GM12892 (cell line): ENCODE measurements at regions not wholly inside any gene's neighbourhood (a gene's known extent, or its start where the extent isn't known, plus 50 kb on each side); places are given as distances from the start of the nearest gene placed in this dataset.

Experiments used
- DNase-seq: peaks from one replicate; pipeline ENCODE4 v3.0.0; 2011; ENCODE audit not compliant: insufficient read length
- FAIRE-seq: peaks from 2 replicates; lab custom pipeline; 2011; peaks lifted over from hg19 to GRCh38; lab: Jason Lieb, UNC
- POLR2A ChIP-seq: IDR thresholded peaks from 2 replicates; pipeline ENCODE4 v1.6.1; 2011; ENCODE audit warnings: low read depth, low read length, control low read depth
- POLR2AphosphoS5 ChIP-seq: IDR thresholded peaks from 2 replicates; pipeline ENCODE4 v1.6.1; 2011; ENCODE audit warnings: low read depth, low read length, control low read depth
- TAF1 ChIP-seq: IDR thresholded peaks from 2 replicates; pipeline ENCODE4 v1.6.1; 2011; ENCODE audit warnings: low read depth, mild to moderate bottlenecking, control low read depth, low read length, borderline replicate concordance

GRCh38 chr2:239508261-239508660, 107.4 kb upstream of the HDAC4 start:
- TF ChIP-seq TAF1 = no peak
- TF ChIP-seq POLR2AphosphoS5 = no peak
- no peak for TF ChIP-seq POLR2A
- FAIRE-seq = no peak

GRCh38 chr2:239507576-239508258, 106.9 kb upstream of the HDAC4 start:
- no peak for TF ChIP-seq TAF1
- no peak for TF ChIP-seq POLR2A
- TF ChIP-seq POLR2AphosphoS5 = no peak
- no peak for FAIRE-seq
- DNase-seq = no peak

More at GRCh38 chr2:239508261-239508660, 107.4 kb upstream of the HDAC4 start:
- DNase-seq = no peak

GRCh38 chr2:239506961-239507360, 106.1 kb upstream of the HDAC4 start:
- DNase-seq (no peak), FAIRE-seq (no peak)
- TF ChIP-seq POLR2AphosphoS5 = no peak
- no peak for TF ChIP-seq POLR2A
- no peak for TF ChIP-seq TAF1

DNA sequence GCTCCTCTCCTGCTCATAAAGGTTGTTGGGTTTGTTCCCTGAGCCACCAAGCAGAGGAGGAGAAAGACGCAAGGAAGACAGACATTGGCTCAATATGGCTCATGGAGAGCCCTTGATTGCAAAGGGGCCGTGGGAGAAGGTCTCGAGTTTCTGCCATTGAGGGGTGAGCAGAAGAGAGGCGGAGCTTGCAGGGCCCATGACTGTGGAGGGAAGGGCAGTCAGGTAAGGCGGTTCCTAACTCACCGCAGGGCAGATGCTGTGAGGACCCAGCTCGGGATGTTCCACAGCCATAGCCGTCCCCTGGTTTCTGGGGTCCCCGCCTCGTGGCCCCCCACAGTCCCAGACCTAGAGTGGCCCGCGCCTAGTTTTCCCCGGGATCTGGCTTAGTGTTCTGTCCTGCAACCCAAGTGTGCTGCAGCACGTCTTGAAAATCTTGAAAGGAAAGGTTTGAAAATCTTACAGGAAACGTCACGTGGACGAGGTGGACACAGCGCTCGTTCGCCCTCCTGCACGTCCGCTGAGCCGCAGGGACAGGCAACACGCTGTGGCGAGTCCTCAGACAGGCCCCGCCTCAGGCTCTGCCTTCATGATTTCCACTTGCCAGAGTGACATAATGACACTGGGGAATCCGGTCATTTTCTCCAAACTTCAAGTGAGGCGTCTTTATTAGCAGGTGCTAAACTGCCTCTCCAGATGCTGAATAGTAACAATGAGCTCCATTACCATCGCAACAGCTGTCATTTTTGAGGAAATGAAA, 105.5 kb upstream of the HDAC4 start:
- FAIRE-seq (no peak), DNase-seq (no peak)
- TF ChIP-seq TAF1 = no peak
- TF ChIP-seq POLR2A = no peak
- TF ChIP-seq POLR2AphosphoS5 = no peak

DNA sequence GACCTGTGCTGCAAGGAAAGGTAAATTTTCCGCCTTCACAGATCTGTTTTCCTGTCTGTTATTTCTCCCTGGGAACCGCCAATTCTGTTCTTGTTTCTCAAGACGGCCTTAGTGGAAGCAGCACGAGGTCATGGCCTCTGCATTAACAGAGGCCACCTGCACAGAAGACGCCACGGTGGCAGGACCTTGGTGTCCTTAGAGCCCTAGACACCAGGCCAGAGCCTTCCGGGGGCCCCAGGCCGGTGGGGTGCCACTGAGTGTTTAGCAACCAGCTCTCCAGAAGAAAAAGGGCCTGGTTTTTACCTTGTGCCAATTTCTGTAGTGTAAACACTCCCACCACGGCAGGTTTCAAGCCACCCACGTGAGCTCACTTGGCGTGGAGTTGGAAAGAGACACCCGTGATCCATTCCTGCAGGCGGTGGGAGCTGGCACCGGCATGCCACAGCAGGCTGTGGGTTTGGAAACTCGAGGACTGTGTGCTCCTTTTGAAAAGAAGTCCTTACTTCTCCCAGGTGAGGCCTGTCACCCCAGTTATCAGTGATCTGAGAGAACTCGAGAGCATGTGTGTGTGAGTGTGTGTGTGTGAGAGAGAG, 103.9 kb upstream of the HDAC4 start:
- TF ChIP-seq POLR2AphosphoS5 = no peak
- no peak for TF ChIP-seq TAF1
- no peak for TF ChIP-seq POLR2A
- FAIRE-seq = no peak
- no peak for DNase-seq

DNA sequence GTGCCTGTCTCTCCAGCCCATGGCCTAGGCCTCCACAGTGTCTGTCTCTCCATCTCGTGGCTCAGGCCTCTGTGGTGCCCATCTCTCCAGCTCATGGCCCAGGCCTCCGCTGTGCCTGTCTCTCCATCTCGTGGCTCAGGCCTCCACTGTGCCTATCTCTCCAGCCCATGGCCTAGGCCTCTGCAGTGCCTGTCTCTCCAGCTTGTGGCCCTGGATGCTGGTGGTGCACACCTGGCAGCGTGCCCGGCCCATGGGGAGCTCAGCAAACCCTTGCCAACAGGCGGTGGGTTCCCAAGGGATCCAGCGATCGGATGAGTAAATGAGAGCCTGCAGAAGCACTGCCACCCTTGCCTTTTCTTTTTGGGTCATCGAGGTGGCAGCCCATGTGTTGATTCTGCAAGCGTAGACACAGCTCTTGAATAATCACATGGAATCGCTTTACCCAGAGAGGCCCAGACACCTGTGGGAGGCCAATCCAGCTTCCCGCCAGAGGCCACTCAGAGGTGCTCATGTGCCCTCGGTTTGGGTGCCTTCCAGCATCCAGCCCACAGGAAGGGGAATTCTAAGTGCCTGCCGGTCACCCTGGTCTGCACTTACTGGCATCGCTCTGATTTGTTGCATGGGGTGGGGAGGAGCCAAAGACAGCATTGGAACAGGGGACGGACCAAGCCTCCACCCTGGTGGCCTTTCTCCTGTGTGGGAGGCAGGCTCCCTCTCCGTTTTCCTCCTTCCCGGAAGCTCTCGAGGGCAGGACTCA, 101.8 kb upstream of the HDAC4 start:
- DNase-seq = no peak
- FAIRE-seq = no peak

DNA sequence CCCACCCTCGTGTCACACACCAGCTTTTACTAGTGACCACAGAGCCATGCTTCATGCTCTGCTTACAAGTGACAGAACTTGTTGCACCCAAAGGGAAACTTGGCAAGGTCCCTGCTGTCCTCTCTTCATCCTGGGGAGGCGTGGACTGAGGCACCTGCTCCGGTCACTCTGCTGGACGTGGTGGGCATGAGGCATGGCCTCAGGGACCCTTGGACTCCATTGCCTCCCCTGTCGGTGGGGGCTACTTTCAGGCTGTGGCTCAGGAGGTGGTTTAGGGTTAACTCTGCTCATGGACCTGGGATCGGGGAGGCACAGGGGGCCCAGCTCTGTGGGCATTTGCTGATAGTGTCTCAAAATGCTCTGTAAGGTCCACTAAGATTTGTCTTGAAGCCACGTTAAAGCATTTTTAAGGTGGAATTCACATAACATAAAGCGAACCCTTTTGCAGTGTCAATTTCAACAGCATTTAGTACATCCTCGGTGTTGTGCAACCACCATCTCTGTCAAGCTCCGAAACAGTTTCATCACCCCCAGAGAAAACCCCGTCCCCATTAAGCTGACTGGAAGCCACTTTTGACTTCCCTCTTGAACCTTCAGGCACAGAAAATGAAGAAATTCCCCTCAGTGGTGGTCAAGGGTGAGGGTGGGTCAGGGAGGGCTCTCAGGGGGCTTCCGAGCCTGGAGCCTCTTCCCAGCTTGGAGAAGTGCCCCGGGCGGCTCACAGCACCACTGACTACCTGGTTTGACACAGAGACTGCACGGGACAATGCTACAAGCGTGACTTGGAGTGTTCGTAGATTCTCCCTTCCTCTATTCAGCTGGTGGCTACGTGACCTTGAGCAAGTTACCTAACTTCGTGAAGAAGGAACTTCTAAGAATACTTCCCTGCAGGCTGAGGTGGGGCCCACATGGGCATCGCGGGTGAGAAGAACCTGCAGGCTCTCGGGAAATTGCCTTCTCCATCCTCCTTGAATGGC, 100.0 kb upstream of the HDAC4 start:
- DNase-seq (no peak), FAIRE-seq (no peak)
- TF ChIP-seq POLR2AphosphoS5 (no peak), POLR2A (no peak), TAF1 (no peak)

More for the DNA sequence above, 101.8 kb upstream of the HDAC4 start:
- no peak for TF ChIP-seq TAF1
- TF ChIP-seq POLR2A = no peak
- TF ChIP-seq POLR2AphosphoS5 = no peak

- no peak for DNase-seq
- no peak for FAIRE-seq
- TF ChIP-seq POLR2A (no peak), TAF1 (no peak), POLR2AphosphoS5 (no peak)
Observed at GRCh38 chr2:239499726-239500573, 99.1 kb upstream of the HDAC4 start.

- FAIRE-seq = no peak
Observed at GRCh38 chr2:239498981-239499634, 98.3 kb upstream of the HDAC4 start.

More at GRCh38 chr2:239498981-239499634, 98.3 kb upstream of the HDAC4 start:
- TF ChIP-seq POLR2AphosphoS5 (no peak), TAF1 (no peak), POLR2A (no peak)
- no peak for DNase-seq
